Neural progenitor cell (in vitro differentiated cells): ENCODE measurements at regions not wholly inside any gene's neighbourhood (a gene's known extent, or its start where the extent isn't known, plus 50 kb on each side); places are given as distances from the start of the nearest gene placed in this dataset.

Experiments used
- DNase-seq: peaks from one replicate; pipeline ENCODE4 v3.0.0-alpha.2; 2016; ENCODE audit warnings: low spot score
- H2AFZ ChIP-seq: fragments of 200-600 bp; sonication (generic); replicated peaks from 2 replicates; pipeline ENCODE4 v1.6.1; 2016; ENCODE audit warnings: antibody characterized with exemption
- H3F3A ChIP-seq: fragments of 200-600 bp; sonication (generic); 2 replicates; pipeline ENCODE4 v1.6.1; 2016; ENCODE audit warnings: antibody characterized with exemption, low read depth
- H3K27ac ChIP-seq: fragments of 200-600 bp; sonication (generic); 2 replicates; pipeline ENCODE4 v1.5.1; 2016; ENCODE audit warnings: mild to moderate bottlenecking
- H3K27me3 ChIP-seq: fragments of 200-600 bp; sonication (generic); 2 replicates; pipeline ENCODE4 v1.6.1; 2016; ENCODE audit warnings: mild to moderate bottlenecking, moderate library complexity
- H3K36me3 ChIP-seq: fragments of 200-600 bp; sonication (generic); 2 replicates; pipeline ENCODE4 v1.5.1; 2016
- H3K4me1 ChIP-seq: fragments of 200-600 bp; sonication (generic); 2 replicates; pipeline ENCODE4 v1.6.1; 2016; ENCODE audit warnings: mixed run types
- H3K4me2 ChIP-seq: fragments of 200-600 bp; sonication (generic); 2 replicates; pipeline ENCODE4 v1.6.1; 2016
- H3K4me3 ChIP-seq: fragments of 200-600 bp; sonication (generic); 2 replicates; pipeline ENCODE4 v1.5.1; 2016
- H3K79me2 ChIP-seq: fragments of 200-600 bp; sonication (generic); 2 replicates; pipeline ENCODE4 v1.6.1; 2016; ENCODE audit warnings: low read depth
- H3K9ac ChIP-seq: fragments of 200-600 bp; sonication (generic); 2 replicates; pipeline ENCODE4 v1.6.1; 2016
- H3K9me3 ChIP-seq: fragments of 200-600 bp; sonication (generic); 2 replicates; pipeline ENCODE4 v1.5.1; 2016; ENCODE audit warnings: low read depth
- H4K20me1 ChIP-seq: fragments of 200-600 bp; sonication (generic); 2 replicates; pipeline ENCODE4 v1.6.1; 2016; ENCODE audit warnings: low read depth
- H3K27ac Mint-ChIP-seq: 3 replicates; pipeline ENCODE4 v1.8.0; 2021; ENCODE audit warnings: mixed read lengths
- H3K27me3 Mint-ChIP-seq: 2 replicates; pipeline ENCODE4 v1.8.0; 2022; ENCODE audit warnings: low read depth, mild to moderate bottlenecking, inconsistent platforms, moderate library complexity, mixed read lengths; ENCODE audit not compliant: insufficient read depth
- H3K36me3 Mint-ChIP-seq: 3 replicates; pipeline ENCODE4 v1.8.0; 2021; ENCODE audit warnings: mixed read lengths
- H3K4me1 Mint-ChIP-seq: 3 replicates; pipeline ENCODE4 v1.8.0; 2021; ENCODE audit warnings: mixed read lengths
- H3K4me3 Mint-ChIP-seq: 3 replicates; pipeline ENCODE4 v1.8.0; 2021; ENCODE audit warnings: mild to moderate bottlenecking, moderate library complexity, mixed read lengths
- H3K9me3 Mint-ChIP-seq: 3 replicates; pipeline ENCODE4 v1.8.0; 2020; ENCODE audit warnings: mixed read lengths
- EZH2 ChIP-seq: fragments of 200-600 bp; sonication (generic); IDR thresholded peaks from 2 replicates; pipeline ENCODE4 v1.6.1; 2017; ENCODE audit warnings: antibody characterized with exemption, mild to moderate bottlenecking, moderate library complexity
- EZH2phosphoT487 ChIP-seq: fragments of 200-600 bp; sonication (generic); IDR thresholded peaks from 2 replicates; pipeline ENCODE4 v1.6.1; 2017; ENCODE audit warnings: antibody characterized with exemption
- TF ChIP-seq, protein P1 (sequence below): fragments of 200-600 bp; sonication (generic); IDR thresholded peaks from 2 replicates; pipeline ENCODE4 v1.5.1; 2017; ENCODE audit warnings: antibody characterized with exemption, mild to moderate bottlenecking

GRCh38 chr14:83860631-83861155, 1669.3 kb upstream of the FLRT2 start:
- H3K9ac ChIP-seq = no peak overlapping the region
- Mint-ChIP-seq H3K27me3 (no peaks in the 10 kb centered on the region), H3K36me3 (no peaks in the 10 kb centered on the region), H3K9me3 (peaks cover 3% of the 10 kb centered on the region), H3K4me3 (no peak overlapping the region), H3K27ac (no peak overlapping the region), H3K4me1 (no peaks in the 10 kb centered on the region)
- H3F3A ChIP-seq = no peaks in the 10 kb centered on the region
- no peak overlapping the region for H3K4me2 ChIP-seq
- no peaks in the 10 kb centered on the region for H3K9me3 ChIP-seq
- DNase-seq = no peak
- H3K79me2 ChIP-seq = no peaks in the 10 kb centered on the region
- H2AFZ ChIP-seq = no peak overlapping the region
- H3K36me3 ChIP-seq = no peaks in the 10 kb centered on the region
- no peaks in the 10 kb centered on the region for H3K27me3 ChIP-seq
- TF ChIP-seq EZH2phosphoT487 (no peak), EZH2 (no peak)
- TF ChIP-seq, protein P1, sequence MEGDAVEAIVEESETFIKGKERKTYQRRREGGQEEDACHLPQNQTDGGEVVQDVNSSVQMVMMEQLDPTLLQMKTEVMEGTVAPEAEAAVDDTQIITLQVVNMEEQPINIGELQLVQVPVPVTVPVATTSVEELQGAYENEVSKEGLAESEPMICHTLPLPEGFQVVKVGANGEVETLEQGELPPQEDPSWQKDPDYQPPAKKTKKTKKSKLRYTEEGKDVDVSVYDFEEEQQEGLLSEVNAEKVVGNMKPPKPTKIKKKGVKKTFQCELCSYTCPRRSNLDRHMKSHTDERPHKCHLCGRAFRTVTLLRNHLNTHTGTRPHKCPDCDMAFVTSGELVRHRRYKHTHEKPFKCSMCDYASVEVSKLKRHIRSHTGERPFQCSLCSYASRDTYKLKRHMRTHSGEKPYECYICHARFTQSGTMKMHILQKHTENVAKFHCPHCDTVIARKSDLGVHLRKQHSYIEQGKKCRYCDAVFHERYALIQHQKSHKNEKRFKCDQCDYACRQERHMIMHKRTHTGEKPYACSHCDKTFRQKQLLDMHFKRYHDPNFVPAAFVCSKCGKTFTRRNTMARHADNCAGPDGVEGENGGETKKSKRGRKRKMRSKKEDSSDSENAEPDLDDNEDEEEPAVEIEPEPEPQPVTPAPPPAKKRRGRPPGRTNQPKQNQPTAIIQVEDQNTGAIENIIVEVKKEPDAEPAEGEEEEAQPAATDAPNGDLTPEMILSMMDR = no peak
- H3K4me1 ChIP-seq = no peaks in the 10 kb centered on the region
- H3K4me3 ChIP-seq = no peak overlapping the region
- H4K20me1 ChIP-seq = no peaks in the 10 kb centered on the region
- H3K27ac ChIP-seq = no peak overlapping the region

- H3K27ac Mint-ChIP-seq = no peak overlapping the region
- no peak overlapping the region for H3K9ac ChIP-seq
- H3K4me2 ChIP-seq = no peak overlapping the region
- no peaks in the 10 kb centered on the region for H3K36me3 ChIP-seq
- no peaks in the 10 kb centered on the region for H3K27me3 Mint-ChIP-seq
- H3K79me2 ChIP-seq = no peaks in the 10 kb centered on the region
- no peaks in the 10 kb centered on the region for H3K4me1 ChIP-seq
- H3K27me3 ChIP-seq = no peaks in the 10 kb centered on the region
- H3K36me3 Mint-ChIP-seq = no peaks in the 10 kb centered on the region
- no peaks in the 10 kb centered on the region for H4K20me1 ChIP-seq
- no peak overlapping the region for H3K27ac ChIP-seq
- DNase-seq = no peak
- H3K9me3 Mint-ChIP-seq = peaks cover 3% of the 10 kb centered on the region
- TF ChIP-seq EZH2phosphoT487 = no peak
- TF ChIP-seq EZH2 = no peak
- TF ChIP-seq, protein P1 = no peak
- H3K9me3 ChIP-seq = no peaks in the 10 kb centered on the region
- peaks cover 9% of the 10 kb centered on the region for H3K4me1 Mint-ChIP-seq
- peak overlapping the region; percentile 65 for H2AFZ ChIP-seq
- no peak overlapping the region for H3K4me3 ChIP-seq
- no peaks in the 10 kb centered on the region for H3F3A ChIP-seq
- H3K4me3 Mint-ChIP-seq = no peak overlapping the region
These were observed 1666.7 kb upstream of the FLRT2 start for GRCh38 chr14:83863042-83863774.

DNA sequence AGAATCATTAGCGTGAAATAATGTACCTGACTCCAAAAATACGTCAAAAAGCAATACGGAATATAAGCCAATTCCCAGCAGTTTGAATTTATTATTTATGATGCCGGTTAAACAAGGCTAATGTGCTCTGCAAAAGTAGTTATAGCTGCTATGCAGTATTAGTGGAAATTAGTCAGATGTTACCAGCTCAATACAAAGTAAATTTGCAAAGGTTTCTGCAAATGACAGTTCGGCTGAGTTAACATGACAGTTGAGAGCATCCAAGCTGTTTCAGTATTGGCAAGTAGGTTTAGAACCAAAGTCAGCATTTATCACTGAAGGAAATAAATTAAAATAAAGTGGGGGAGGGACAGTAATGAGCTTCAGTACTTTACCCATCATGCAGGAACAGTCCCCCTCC, 1665.8 kb upstream of the FLRT2 start:
- DNase-seq = no peak
- no peak overlapping the region for H3K4me3 Mint-ChIP-seq

More for the DNA sequence above, 1665.8 kb upstream of the FLRT2 start:
- Histone ChIP-seq H3K4me2 (no peak overlapping the region), H3K36me3 (no peaks in the 10 kb centered on the region), H3K4me1 (no peaks in the 10 kb centered on the region), H3F3A (no peaks in the 10 kb centered on the region), H4K20me1 (no peaks in the 10 kb centered on the region), H3K4me3 (no peak overlapping the region), H3K9ac (no peak overlapping the region), H2AFZ (no peak overlapping the region), H3K9me3 (no peaks in the 10 kb centered on the region), H3K79me2 (no peaks in the 10 kb centered on the region), H3K27ac (no peak overlapping the region), H3K27me3 (no peaks in the 10 kb centered on the region)
- no peak for TF ChIP-seq EZH2
- TF ChIP-seq, protein P1 = no peak
- Mint-ChIP-seq H3K27me3 (no peaks in the 10 kb centered on the region), H3K9me3 (no peaks in the 10 kb centered on the region), H3K36me3 (no peaks in the 10 kb centered on the region), H3K27ac (no peak overlapping the region), H3K4me1 (peaks cover 9% of the 10 kb centered on the region)
